Stimulated activated CD8-positive, alpha-beta memory T cell treated with anti-CD3 and anti-CD28 coated beads, Interleukin-15, amount 100 ng/mL, for 1 hour (primary cell): ENCODE measurements at regions not wholly inside any gene's neighbourhood (a gene's known extent, or its start where the extent isn't known, plus 50 kb on each side); places are given as distances from the start of the nearest gene placed in this dataset.

Source experiments
- DNase-seq: peaks from one replicate; pipeline ENCODE4 v3.0.0-alpha.2; 2020; ENCODE audit warnings: low read depth

DNA sequence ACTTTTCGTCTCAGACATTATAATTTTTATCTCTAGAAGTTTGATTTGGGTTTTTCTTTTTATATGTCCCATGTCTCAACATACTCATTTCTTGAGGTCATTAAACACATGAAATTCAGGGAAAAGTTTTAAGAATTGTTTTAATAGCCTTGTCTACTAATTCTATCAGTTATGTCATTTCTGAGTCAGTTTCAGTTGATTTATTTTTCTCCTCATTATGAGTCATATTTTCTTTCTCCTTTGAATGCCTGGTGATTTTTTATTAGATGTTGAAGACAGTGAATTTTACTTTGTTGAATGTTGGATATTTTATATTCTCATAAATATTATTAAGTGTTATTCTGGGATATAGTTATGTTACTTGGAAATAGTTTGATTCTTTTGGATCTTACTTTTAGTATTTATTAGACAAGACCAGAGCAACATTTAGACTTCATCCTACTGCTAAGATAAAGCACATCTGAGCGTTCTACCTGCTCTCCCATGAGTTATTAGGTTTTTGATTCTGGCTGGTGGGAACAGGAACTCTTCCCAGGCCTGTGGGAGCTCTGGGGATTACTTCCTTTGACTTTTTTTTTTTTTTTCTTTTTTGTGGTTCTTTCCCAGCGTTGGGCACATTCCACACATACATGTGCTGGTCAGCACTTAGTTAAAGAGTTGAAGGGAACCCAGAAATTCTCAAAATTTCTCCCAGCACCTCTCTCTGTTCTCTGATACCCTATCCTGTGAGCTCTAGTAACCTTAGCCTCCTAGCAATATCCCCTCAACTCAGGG lies 1157.7 kb downstream of the BCL11B start:
- DNase-seq: no peak

GRCh38 chr14:98114946-98115345 lies 1157.1 kb downstream of the BCL11B start:
- DNase-seq: no peak

GRCh38 chr14:98118749-98119148 lies 1153.2 kb downstream of the BCL11B start:
- DNase-seq: no peak

- no peak for DNase-seq
Observed at GRCh38 chr14:98119739-98120138, 1152.3 kb downstream of the BCL11B start.

DNA sequence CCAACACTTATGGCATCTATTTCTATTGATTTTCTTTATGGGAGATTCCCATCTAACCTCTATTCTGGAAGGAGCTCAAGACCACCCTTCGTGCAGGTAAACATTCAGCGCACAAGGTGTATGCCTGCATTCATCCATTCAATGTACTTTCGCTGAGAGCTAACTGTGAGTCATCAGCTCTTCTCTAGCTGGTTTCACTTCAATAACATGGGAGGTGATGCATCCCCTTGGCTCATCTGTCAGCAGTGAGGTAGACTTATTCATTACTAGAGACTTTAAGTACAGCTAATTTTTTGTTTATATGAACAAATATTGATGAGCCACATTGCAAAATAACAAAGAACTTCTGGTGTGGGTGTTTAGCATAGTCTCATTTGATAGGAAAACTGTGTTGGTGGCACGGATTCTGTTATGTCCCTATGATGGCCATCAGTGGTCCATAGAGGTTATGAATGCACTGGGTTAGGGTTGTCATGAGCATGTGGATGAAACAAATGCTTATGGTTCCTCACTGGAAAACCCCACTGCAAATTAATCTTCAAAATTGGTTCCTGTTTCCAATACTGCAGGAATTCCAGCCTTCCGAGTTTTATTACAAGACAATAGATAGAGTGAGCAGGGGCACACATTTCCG lies 1151.0 kb downstream of the BCL11B start:
- DNase-seq: no peak

- no peak for DNase-seq
Observed at GRCh38 chr14:98122527-98122926, 1149.5 kb downstream of the BCL11B start.

DNA sequence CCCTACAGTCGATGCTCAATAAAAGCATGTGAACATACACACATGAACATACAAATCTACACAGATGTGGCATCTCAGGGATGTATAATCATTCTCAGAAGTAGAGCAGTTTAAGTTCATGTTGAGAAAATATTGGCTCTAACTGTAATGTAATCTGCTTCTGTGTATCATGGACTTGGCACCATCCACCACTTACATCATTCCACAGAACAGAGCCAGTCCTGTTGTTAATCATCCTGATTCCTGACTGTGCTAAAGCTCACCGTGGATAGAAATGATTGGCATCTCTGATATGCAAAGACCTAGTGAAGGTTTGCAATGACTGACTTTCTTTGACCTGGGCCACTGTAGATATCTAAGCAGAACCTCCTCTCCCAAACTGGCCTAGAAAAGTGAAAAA lies 1141.3 kb downstream of the BCL11B start:
- no peak for DNase-seq

GRCh38 chr14:98131406-98131805 lies 1140.6 kb downstream of the BCL11B start:
- no peak for DNase-seq

- no peak for DNase-seq
Observed at GRCh38 chr14:98133806-98134205, 1138.2 kb downstream of the BCL11B start.

DNA sequence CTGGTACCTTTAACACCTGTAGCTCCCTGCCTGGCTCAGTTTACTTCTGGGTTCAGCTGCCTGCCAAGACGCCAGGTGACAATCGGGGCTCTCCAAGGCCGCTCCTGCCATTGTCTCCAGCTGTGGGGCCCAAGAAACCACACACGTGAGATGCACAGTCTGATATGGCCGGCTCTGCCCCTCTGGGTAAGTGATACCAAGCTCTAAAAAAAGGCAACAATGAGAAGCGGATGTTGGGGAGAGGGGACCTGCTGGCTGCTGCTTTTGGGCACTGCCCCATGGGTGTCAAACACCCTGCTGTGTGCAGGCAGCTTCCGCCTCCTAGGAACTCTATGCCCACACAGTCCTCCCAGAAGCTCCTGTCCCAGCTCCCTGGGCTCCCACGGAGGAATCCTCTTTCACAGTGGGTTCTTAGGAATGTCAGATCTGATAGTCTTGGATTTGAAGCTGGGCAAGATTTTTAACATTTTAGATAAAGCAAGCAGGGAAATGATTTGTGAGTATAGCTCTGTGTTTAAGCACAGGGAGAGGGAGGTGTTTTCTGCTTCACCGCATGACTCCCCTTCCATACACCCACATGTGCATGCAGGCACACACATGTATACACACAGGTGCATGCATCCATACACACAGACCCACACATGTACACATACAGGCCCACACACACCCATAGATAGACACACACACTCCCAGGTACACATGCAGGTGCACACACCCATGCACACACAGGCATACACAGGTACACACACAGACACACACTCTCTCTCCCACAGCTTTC lies 1135.8 kb downstream of the BCL11B start:
- DNase-seq: no peak

DNA sequence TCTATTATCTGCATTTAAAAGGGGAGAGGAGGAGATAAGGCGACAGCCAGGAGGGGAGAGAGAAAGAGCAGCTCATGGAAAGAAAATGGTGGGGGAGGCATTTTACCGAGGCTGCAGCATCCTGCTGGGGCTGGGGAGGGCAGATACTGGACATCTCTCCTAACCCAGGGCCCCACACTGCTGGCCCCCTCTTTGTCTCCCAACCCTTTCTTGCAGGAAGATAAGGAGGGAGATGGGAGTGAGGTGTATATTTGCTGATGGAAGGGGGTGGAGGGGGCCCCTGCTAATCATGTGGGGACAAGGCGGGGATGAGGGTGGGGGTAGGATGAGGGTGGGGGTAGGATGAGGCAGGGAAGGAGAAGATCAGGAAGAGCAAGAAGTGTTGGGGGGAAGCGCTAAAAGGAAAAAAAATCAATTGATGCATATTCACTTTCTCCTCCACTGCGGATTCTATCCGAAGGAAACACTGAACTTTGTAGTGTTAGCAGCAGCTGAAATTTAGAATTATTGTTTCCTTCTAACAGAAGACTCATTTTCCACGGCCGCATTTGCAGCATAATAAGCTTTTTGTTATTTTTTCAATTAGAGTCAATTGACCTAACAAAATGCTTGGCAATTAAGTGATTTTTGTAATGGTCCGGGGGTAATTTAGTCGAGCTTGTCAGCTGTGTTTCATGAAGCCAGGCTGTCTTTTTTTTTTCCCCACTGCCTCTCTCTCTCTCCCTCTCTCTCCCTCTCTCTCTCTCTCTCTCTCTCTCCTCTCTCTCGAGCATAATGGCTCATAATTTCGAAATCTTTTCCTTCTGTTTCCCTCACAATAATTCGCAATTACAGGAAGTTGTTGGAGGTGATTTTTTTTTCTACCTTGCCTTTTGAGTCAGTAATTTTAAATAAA lies 1134.6 kb downstream of the BCL11B start:
- DNase-seq: no peak

DNA sequence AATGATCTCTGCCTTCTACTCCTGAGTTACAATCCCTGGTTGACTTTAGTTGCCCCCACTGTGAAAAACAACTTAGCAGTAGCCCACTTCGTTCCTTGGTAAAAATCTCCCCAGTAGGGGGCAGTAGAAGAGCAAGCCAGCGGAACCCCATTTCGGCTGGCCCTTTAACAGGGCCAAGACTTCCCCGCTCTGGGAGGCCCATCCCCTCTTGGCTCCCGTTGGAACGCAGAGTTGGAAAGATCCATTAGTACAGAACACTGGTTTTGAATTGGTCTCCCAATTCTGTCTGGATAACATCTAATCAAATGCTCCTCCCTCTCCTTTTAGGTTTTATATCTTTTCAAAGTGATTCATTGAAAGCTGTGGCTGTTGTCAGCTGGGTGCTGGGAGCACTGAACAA lies 1133.3 kb downstream of the BCL11B start:
- DNase-seq: peak; percentile 55

DNA sequence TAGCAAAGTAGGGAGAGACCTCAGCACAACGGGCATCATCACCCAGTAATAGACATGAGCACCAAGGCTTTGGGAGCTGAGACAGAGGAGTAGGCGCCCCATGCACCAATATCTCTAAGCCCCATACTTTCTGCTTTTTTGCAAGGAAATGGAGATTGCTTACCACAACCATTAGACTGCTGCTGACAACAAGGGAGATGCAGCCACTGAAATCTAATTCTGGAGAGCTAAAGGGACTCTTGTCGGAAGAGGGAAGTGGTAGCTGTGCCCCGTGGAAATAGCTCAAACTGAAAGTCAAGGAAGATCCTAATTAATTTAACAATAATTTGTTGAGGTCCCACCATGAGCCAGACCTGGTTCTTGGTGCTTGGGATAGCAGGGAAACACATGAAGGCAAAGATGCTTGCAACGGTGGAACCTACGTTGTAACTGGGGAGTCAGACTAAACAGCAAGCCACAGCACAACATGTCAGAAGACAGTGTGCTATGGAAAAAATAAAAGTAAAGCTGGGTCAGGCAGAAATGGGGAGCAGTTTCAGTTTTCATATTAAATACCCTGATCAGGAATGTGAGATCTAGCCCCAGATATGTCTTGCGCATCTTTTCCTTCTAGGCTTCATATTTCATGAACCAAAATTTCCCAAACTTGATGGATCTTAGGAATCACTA lies 1131.0 kb downstream of the BCL11B start:
- DNase-seq: no peak

- no peak for DNase-seq
Observed at GRCh38 chr14:98143566-98143965, 1128.4 kb downstream of the BCL11B start.

DNA sequence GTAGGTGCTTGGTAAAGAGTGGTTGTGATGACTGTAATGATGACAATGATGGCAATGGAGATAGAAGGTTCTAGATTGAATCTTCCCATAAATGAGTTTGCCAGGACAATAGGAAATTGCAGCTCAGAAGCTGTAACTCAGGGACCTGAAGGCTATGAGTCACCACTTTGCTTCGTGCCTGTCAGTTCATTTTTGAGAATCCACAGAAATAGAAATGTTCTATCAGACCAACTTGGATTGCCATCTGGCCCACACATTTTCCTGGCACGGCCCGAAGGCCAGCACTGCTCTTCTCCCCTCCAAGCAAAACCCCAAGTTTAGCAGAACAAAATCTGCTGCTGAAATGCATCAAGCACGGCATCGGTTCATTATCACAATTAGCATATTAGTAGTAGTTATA lies 1127.0 kb downstream of the BCL11B start:
- no peak for DNase-seq

DNA sequence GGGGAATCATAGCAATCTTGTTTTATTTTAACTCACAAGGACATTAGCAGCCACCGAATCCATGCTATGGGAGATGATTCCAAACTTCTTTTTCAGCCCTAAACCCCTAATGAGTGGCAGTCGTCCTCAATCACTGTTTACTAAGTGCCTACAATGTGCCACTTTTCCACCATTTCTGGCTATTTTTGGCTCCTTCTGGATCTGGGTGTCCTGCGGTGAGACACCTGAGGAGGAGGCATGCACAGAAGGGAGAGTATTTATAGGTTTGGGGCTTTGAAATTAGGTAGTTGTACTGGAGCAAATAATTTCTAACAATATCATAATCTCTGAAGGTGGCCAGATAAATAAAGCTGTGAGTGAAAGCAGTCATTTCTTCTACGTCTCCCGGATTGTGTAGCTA lies 1125.6 kb downstream of the BCL11B start:
- no peak for DNase-seq

- no peak for DNase-seq
Observed at GRCh38 chr14:98154254-98154653, 1117.7 kb downstream of the BCL11B start.

GRCh38 chr14:98156411-98156810 lies 1115.6 kb downstream of the BCL11B start:
- no peak for DNase-seq

DNA sequence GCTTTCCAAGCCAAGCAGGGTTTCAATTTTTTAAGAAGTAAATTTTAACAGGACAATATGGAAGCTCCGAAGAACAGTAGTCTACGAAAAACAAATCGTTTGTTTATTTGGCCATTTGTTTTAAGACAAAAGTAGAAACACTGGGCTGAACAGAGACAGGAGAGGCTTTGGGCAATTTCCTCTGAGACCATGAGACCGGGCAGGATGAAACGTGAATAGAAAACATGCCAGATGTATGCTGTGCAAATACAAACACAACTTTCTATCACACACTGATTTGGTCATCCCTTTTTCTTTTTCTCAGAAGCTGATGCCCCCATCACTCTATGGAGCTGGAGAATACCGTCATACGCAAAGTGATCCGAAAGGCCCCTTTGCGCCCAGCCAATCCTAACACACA lies 1111.1 kb downstream of the BCL11B start:
- DNase-seq: no peak

DNA sequence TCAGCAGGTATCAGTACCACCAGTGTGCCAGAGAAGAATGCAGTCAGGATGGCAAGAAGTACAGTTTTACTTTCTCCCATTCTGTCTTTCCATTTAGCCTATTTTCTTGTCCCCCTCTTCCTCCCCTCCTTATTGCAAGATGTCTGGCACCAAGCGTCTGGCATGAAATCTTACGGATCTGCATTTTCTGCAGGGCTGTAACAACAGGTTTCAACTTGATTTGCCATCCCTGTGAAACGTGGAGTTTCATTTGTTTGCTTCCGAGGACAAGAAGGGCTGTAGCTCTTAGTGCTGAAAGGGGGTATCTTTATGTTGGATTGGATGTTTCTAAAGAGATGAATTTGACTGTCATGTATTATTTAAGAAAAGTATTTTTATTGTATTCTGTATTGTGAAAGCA lies 1110.6 kb downstream of the BCL11B start:
- DNase-seq: no peak
